RWPE1 (cell line): ENCODE measurements at regions not wholly inside any gene's neighbourhood (a gene's known extent, or its start where the extent isn't known, plus 50 kb on each side); places are given as distances from the start of the nearest gene placed in this dataset.

Experiments
- CTCF ChIA-PET: fragments of 350-600 bp; sonication (Branson Sonifier 250); formaldehyde crosslinking; extraction: SDS; loops from one replicate; lab custom pipeline; 2021; lab: Yijun Ruan, JAX
- POLR2A ChIA-PET: fragments of 400-600 bp; formaldehyde crosslinking; extraction: SDS; loops from one replicate; lab custom pipeline; 2020; ENCODE audit warnings: antibody characterized with exemption; ENCODE audit not compliant: low non-redundant PET; lab: Yijun Ruan, JAX
- DNase-seq: peaks from one replicate; pipeline ENCODE4 v3.0.0; 2012; ENCODE audit warnings: low spot score
- H3K27ac ChIP-seq: fragments of 450-650 bp; 2 replicates; pipeline ENCODE4 v1.5.1; 2017
- CTCF ChIP-seq: fragments of 450-650 bp; conservative IDR thresholded peaks from 2 replicates; pipeline ENCODE4 v1.5.1; 2017; ENCODE audit warnings: low read depth, mild to moderate bottlenecking

DNA sequence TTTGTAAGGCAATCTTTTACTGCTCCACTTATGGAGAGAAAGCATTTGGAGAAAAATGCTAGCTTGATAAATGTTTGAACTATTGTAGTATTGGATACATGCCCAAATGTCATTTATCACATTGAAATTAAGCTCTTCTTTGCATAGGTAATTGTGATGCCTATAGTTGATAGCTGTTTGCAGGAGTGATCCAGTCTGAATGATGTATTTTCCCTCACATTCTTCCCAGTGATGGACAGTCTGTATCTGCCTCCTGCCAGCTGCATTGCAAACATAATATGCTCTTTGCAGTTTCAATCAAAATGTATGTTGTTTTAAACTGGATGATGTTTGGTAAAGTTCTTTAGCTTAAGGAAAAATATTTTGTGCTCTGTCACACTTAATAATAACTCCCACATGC lies 89.8 kb downstream of the EDNRB start:
- ChIA-PET CTCF (no interaction called here), POLR2A (no interaction called here)
- TF ChIP-seq CTCF = no peak
- DNase-seq = no peak
- H3K27ac ChIP-seq = no peak overlapping the region

DNA sequence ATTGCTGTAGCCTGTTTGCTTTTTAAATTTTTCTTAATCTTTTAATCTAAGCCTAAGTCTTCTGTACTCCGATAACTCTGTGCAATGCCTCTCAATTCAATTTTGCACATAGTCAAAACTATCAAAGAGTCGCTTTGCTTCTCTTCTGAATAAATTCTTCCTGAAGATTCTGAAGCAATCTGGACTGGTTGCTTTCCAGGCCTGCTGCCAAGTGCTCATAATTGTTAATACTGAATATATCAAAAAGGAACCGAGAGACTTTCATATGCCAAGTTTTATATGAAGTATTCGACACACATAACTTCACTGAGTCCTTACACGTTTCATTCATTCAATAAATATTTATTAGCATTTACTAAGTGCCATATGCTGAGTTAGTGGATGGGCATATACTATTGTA lies 91.3 kb downstream of the EDNRB start:
- H3K27ac ChIP-seq = no peak overlapping the region
- no peak for DNase-seq
- ChIA-PET POLR2A (no interaction called here), CTCF (no interaction called here)
- no peak for TF ChIP-seq CTCF

DNA sequence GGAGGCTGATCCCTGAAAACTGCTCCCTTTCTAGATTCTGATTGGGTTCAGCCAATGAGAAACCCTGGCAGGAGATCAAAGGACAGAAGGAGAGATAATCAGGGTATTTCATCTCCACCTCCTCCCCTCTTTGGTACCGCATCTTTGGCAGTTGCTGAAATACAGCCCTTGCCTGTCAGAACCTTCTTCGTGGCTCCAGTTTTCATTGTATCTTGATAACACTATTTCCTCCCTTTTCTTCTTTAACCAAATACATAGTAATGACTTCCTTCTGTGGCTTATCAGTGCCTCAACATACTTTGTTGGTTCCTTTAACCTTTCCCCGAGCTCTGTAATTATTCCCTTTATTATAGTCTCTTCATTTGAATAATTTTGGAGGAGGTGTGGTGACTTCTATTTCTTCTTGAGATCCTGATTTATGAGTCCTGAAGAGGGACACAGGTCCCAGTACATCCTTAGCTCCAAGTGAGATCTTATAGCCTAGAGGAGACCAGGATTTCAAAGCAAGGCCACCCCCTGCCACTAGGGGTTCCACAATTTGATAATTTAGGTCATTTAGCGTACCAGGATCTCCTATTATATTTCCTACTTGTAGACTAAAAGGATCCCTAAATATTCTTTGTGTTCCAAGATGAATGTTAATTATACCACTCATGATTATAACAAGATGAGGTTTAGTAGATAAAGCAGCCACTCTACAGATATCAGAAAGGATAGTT lies 98.0 kb downstream of the EDNRB start:
- POLR2A ChIA-PET = no interaction called here
- no peak overlapping the region for H3K27ac ChIP-seq
- no peak for TF ChIP-seq CTCF
- CTCF ChIA-PET = interaction anchor here (0.5 kb wide), 1 partner anchor 301 kb away, joined by 3 read pairs; no protein-coding TSS in a partner anchor
- no peak for DNase-seq

DNA sequence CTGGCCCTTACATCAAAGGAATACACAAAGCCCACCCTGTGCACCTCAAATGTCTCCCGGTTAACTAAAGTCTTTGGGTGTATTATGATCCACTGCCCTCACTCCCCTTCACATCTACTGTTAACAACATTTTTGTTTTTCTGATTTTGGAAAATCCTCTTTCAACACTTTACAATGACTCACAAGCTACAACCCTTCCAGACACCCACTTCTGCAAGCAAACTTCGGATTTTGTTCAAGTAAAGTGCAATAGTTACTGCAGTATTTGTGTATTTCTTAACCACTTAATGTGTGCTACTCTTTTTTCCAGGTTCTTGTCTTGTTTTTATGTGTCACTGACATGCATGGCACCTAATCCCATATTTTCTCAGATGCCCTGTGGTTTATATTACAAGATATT lies 101.1 kb downstream of the EDNRB start:
- ChIA-PET POLR2A (no interaction called here), CTCF (no interaction called here)
- no peak overlapping the region for H3K27ac ChIP-seq
- no peak for DNase-seq
- no peak for TF ChIP-seq CTCF

DNA sequence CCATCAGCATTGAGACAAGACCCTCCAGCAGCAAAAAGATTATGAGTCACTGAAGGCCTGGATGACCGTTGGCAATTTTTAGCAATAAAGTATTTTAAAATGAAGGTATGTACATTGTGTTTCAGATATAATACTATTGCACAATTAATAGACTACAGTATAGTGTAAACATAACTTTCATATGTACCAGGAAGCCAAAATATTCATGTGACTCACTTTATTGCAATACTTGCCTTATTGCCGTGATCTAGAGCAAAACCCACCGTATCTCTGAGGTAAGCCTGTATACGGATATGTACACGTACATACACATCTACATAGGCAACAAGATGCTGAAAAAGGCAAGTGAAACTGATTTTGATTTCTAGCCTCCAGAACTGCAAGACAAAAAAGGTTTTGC lies 103.3 kb downstream of the EDNRB start:
- CTCF ChIA-PET = no interaction called here
- TF ChIP-seq CTCF = no peak
- H3K27ac ChIP-seq = no peak overlapping the region
- POLR2A ChIA-PET = no interaction called here
- no peak for DNase-seq
